NCI-H345 treated with DMSO at 0.1 percent for 48 hours (cell line): ENCODE measurements at regions not wholly inside any gene's neighbourhood (a gene's known extent, or its start where the extent isn't known, plus 50 kb on each side); places are given as distances from the start of the nearest gene placed in this dataset.

ENCODE experiments used
- DNase-seq: peaks from one replicate; lab custom pipeline; 2025; ENCODE audit not compliant: unreplicated experiment; lab: John Stamatoyannopoulos, UW

GRCh38 chr15:70314018-70314354 lies 216.3 kb upstream of the TLE3 start:
- no peak for DNase-seq

- DNase-seq: no peak
Measured at GRCh38 chr15:70313099-70314017, 215.6 kb upstream of the TLE3 start.

GRCh38 chr15:70311821-70312220 lies 214.1 kb upstream of the TLE3 start:
- DNase-seq: no peak

- no peak for DNase-seq
Measured at GRCh38 chr15:70309716-70310115, 212.0 kb upstream of the TLE3 start.

- DNase-seq: no peak
Measured at GRCh38 chr15:70308735-70309434, 211.2 kb upstream of the TLE3 start.

- no peak for DNase-seq
Measured at GRCh38 chr15:70308011-70308734, 210.5 kb upstream of the TLE3 start.

- no peak for DNase-seq
Measured at GRCh38 chr15:70306582-70306981, 208.9 kb upstream of the TLE3 start.

- no peak for DNase-seq
Measured at GRCh38 chr15:70306081-70306480, 208.4 kb upstream of the TLE3 start.

- no peak for DNase-seq
Measured at GRCh38 chr15:70303981-70304380, 206.3 kb upstream of the TLE3 start.

- DNase-seq: no peak
Measured at GRCh38 chr15:70302360-70302759, 204.6 kb upstream of the TLE3 start.

GRCh38 chr15:70301396-70301795 lies 203.7 kb upstream of the TLE3 start:
- DNase-seq: no peak

- DNase-seq: no peak
Measured at GRCh38 chr15:70299931-70300869, 202.5 kb upstream of the TLE3 start.

GRCh38 chr15:70297465-70298058 lies 199.8 kb upstream of the TLE3 start:
- no peak for DNase-seq

- no peak for DNase-seq
Measured at GRCh38 chr15:70294731-70295305, 197.1 kb upstream of the TLE3 start.

- DNase-seq: no peak
Measured at GRCh38 chr15:70293591-70294470, 196.1 kb upstream of the TLE3 start.

- no peak for DNase-seq
Measured at GRCh38 chr15:70293138-70293537, 195.4 kb upstream of the TLE3 start.

- no peak for DNase-seq
Measured at GRCh38 chr15:70292076-70292760, 194.5 kb upstream of the TLE3 start.

GRCh38 chr15:70291305-70292075 lies 193.8 kb upstream of the TLE3 start:
- DNase-seq: no peak
